Neuronal stem cell (in vitro differentiated cells): ENCODE measurements at regions not wholly inside any gene's neighbourhood (a gene's known extent, or its start where the extent isn't known, plus 50 kb on each side); places are given as distances from the start of the nearest gene placed in this dataset.
A peak's percentile ranks its signal among the peaks of the same experiment; 100 is the strongest.
"Not testable (repeated sequence)": the region's sequence is repeated elsewhere in the genome, so short reads cannot be mapped to it uniquely, and the experiment has no call there.

Experiments used
- DNase-seq: peaks from one replicate; pipeline ENCODE4 v3.0.0-alpha.2; 2013; ENCODE audit warnings: low spot score
- H2AFZ ChIP-seq: one replicate; pipeline ENCODE4 v1.6.1; 2013; ENCODE audit warnings: mild to moderate bottlenecking, low read length, inconsistent platforms
- H2AK5ac ChIP-seq: 2 replicates; pipeline ENCODE4 v1.6.1; 2013; ENCODE audit warnings: low read depth, mild to moderate bottlenecking, inconsistent platforms, low read length, moderate library complexity, mixed read lengths
- H2BK120ac ChIP-seq: 2 replicates; pipeline ENCODE4 v1.6.1; 2013; ENCODE audit warnings: low read depth, mild to moderate bottlenecking, inconsistent platforms, low read length, moderate library complexity, mixed read lengths
- H2BK12ac ChIP-seq: one replicate; pipeline ENCODE4 v1.6.1; 2013; ENCODE audit warnings: low read length, inconsistent platforms
- H2BK15ac ChIP-seq: 2 replicates; pipeline ENCODE4 v1.6.1; 2013; ENCODE audit warnings: mild to moderate bottlenecking, low read length, inconsistent platforms, mixed read lengths
- H2BK5ac ChIP-seq: one replicate; pipeline ENCODE4 v1.6.1; 2013; ENCODE audit warnings: inconsistent platforms, mild to moderate bottlenecking, low read length, moderate library complexity
- H3K14ac ChIP-seq: one replicate; pipeline ENCODE4 v1.6.1; 2013; ENCODE audit warnings: low read length, inconsistent platforms
- H3K18ac ChIP-seq: 2 replicates; pipeline ENCODE4 v1.6.1; 2013; ENCODE audit warnings: low read length, inconsistent platforms
- H3K23ac ChIP-seq: 2 replicates; pipeline ENCODE4 v1.6.1; 2013; ENCODE audit warnings: low read depth, mild to moderate bottlenecking, mixed read lengths, low read length, inconsistent platforms; ENCODE audit not compliant: poor library complexity
- H3K27ac ChIP-seq: replicated peaks from 3 replicates; pipeline ENCODE4 v1.5.1; 2013; ENCODE audit warnings: low read length, inconsistent platforms
- H3K27me3 ChIP-seq, 3 experiments: 2 replicates each; pipeline ENCODE4 v1.6.1; 2013; ENCODE audit warnings: low read length in 3 of 3, mild to moderate bottlenecking in 2 of 3, inconsistent platforms in 1 of 3, low read depth in 1 of 3, mixed read lengths in 1 of 3, moderate library complexity in 1 of 3; ENCODE audit not compliant: control insufficient read depth in 3 of 3, insufficient read depth in 3 of 3
- H3K36me3 ChIP-seq, 2 donors: replicated peaks in 1 of 2; 2 replicates each; pipeline ENCODE4 v1.6.1; 2013; ENCODE audit warnings: low read length in 2 of 2; ENCODE audit not compliant: control insufficient read depth in 2 of 2, insufficient read depth in 2 of 2
- H3K4ac ChIP-seq: 2 replicates; pipeline ENCODE4 v1.6.1; 2013; ENCODE audit warnings: inconsistent platforms, mild to moderate bottlenecking, low read length, moderate library complexity
- H3K4me1 ChIP-seq, 2 donors: 1 replicate in 1 of 2; 2 replicates in 1 of 2; pipeline ENCODE4 v1.6.1; 2013; ENCODE audit warnings: low read length in 2 of 2, low read depth in 1 of 2; ENCODE audit not compliant: control insufficient read depth in 2 of 2, insufficient read depth in 1 of 2
- H3K4me2 ChIP-seq: one replicate; pipeline ENCODE4 v1.6.1; 2013; ENCODE audit warnings: mild to moderate bottlenecking, low read length, inconsistent platforms; ENCODE audit not compliant: insufficient read depth, poor library complexity, severe bottlenecking
- H3K4me3 ChIP-seq, 2 donors: 2 replicates each; pipeline ENCODE4 v1.5.1; 2013; ENCODE audit warnings: low read length in 2 of 2, mild to moderate bottlenecking in 2 of 2, inconsistent platforms in 1 of 2, moderate library complexity in 1 of 2
- H3K79me1 ChIP-seq: one replicate; pipeline ENCODE4 v1.6.1; 2013; ENCODE audit warnings: low read depth, mild to moderate bottlenecking, inconsistent platforms, low read length, moderate library complexity
- H3K9ac ChIP-seq: one replicate; pipeline ENCODE4 v1.6.1; 2013; ENCODE audit warnings: mild to moderate bottlenecking, low read depth, low read length, inconsistent platforms; ENCODE audit not compliant: poor library complexity
- H3K9me3 ChIP-seq, 2 donors: replicated peaks in 1 of 2; 2 replicates each; pipeline versions ENCODE3 to v1.6.1; 2013; ENCODE audit warnings: low read length in 2 of 2, mild to moderate bottlenecking in 2 of 2, inconsistent platforms in 1 of 2, low read depth in 1 of 2, mixed read lengths in 1 of 2, moderate library complexity in 1 of 2; ENCODE audit not compliant: control insufficient read depth in 2 of 2, insufficient read depth in 1 of 2
- H4K8ac ChIP-seq: one replicate; pipeline ENCODE4 v1.6.1; 2013; ENCODE audit warnings: low read depth, mild to moderate bottlenecking, inconsistent platforms, low read length, moderate library complexity
- H4K91ac ChIP-seq: one replicate; pipeline ENCODE4 v1.6.1; 2013; ENCODE audit warnings: low read length, low read depth, mild to moderate bottlenecking, inconsistent platforms; ENCODE audit not compliant: poor library complexity
- WGBS, 2 donors: extraction: QIAGEN DNeasy Blood & Tissue Kit; methylation state at CpG; one replicate each; pipeline ENCODE4 v1.1.7; 2013; ENCODE audit warnings: missing lambda C conversion rate in 2 of 2, mixed read lengths in 1 of 2; ENCODE audit not compliant: insufficient read length in 2 of 2, insufficient replicate concordance in 1 of 2; ENCODE audit errors: extremely low coverage in 2 of 2; 5-methylcytosine and 5-hydroxymethylcytosine counted together

DNA sequence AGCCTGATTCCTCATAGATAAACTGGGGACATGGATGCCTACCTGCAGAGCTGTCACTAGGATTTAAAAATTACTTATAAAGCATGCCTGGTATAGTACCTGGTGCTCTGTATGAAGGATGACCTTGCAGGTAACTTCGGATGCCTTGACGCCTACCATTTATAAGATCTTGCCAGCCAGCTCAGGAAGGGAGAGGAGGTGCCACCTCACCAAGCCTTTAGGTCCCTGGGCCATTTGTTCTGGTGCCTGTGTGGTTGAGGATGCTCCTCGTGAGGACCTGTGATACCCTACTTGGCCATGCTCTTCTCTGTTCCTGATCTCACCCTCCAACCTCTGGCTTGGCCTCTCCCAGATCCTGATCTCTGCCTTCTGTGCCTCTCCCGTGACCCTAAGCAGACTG lies 85.2 kb downstream of the FDX1 start:
- no peak overlapping the region for H3K27ac ChIP-seq
- no peak overlapping the region for H3K14ac ChIP-seq
- H3K9ac ChIP-seq: no peak overlapping the region
- H3K4me1 ChIP-seq: no peaks in the 10 kb centered on the region
- no peak for DNase-seq
- H3K27me3 ChIP-seq: no peaks in the 10 kb centered on the region
- no peak overlapping the region for H4K91ac ChIP-seq
- H3K9me3 ChIP-seq: no peaks in the 10 kb centered on the region
- H2BK120ac ChIP-seq: no peak overlapping the region
- no peaks in the 10 kb centered on the region for H3K79me1 ChIP-seq
- no peak overlapping the region for H3K4me2 ChIP-seq
- no peak overlapping the region for H2AK5ac ChIP-seq
- H3K23ac ChIP-seq: no peak overlapping the region
- peak overlapping the region; percentile 19 for H3K18ac ChIP-seq
- no peak overlapping the region for H3K4me3 ChIP-seq
- H2AFZ ChIP-seq: no peak overlapping the region
- H2BK5ac ChIP-seq: no peak overlapping the region
- H3K36me3 ChIP-seq: no peaks in the 10 kb centered on the region
- no peak overlapping the region for H3K4ac ChIP-seq
- WGBS, 2 donors: no CpG with 5 or more reads among the region's 4 CpGs
- no peak overlapping the region for H4K8ac ChIP-seq
- no peak overlapping the region for H2BK12ac ChIP-seq
- H2BK15ac ChIP-seq: no peak overlapping the region

DNA sequence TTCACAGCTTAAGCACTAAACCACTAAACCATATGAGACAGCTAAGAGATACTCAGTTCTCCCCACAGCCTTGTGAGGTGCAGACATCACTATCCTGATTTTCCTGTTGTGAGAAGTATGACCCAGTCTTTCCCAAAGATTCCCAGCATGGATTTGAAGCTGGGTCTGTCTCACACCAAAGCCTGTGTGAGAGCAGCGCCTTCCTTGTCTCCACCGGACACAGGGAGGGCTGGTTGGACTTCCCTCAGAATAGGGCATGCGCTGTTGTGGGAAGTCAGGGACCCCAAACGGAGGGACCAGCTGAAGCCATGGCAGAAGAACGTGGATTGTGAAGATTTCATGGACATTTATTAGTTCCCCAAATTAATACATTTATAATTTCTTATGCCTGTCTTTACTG lies 87.6 kb downstream of the FDX1 start:
- not testable (repeated sequence) for H3K36me3 ChIP-seq, H2BK5ac ChIP-seq, H3K4me1 ChIP-seq, DNase-seq, H3K9me3 ChIP-seq, H3K79me1 ChIP-seq, H3K4me3 ChIP-seq, H4K8ac ChIP-seq, H3K9ac ChIP-seq, H3K4ac ChIP-seq, H4K91ac ChIP-seq, H3K23ac ChIP-seq, H3K14ac ChIP-seq, H3K4me2 ChIP-seq, H2BK12ac ChIP-seq, H2AFZ ChIP-seq, H3K27ac ChIP-seq, H3K27me3 ChIP-seq, H2AK5ac ChIP-seq, H2BK15ac ChIP-seq, H2BK120ac ChIP-seq, H3K18ac ChIP-seq
- whole genome bisulfite sequencing, 2 donors: no CpG with 5 or more reads among the region's 5 CpGs

- Histone ChIP-seq H3K4ac (no peak overlapping the region), H3K9me3 (no peaks in the 10 kb centered on the region), H2AFZ (no peak overlapping the region), H2BK12ac (no peak overlapping the region), H3K4me3 (no peak overlapping the region), H3K14ac (no peak overlapping the region), H2BK120ac (no peak overlapping the region), H3K79me1 (no peaks in the 10 kb centered on the region), H2AK5ac (no peak overlapping the region), H4K91ac (no peak overlapping the region), H3K18ac (no peak overlapping the region), H3K4me2 (no peak overlapping the region), H2BK15ac (no peak overlapping the region), H3K4me1 (no peaks in the 10 kb centered on the region), H3K9ac (no peak overlapping the region), H3K27me3 (no peaks in the 10 kb centered on the region), H3K27ac (no peak overlapping the region), H3K36me3 (no peaks in the 10 kb centered on the region), H2BK5ac (no peak overlapping the region), H3K23ac (no peak overlapping the region), H4K8ac (no peak overlapping the region)
- no peak for DNase-seq
- WGBS, 2 donors: no CpG with 5 or more reads among the region's 5 CpGs
Observed at GRCh38 chr11:110518809-110519514, 89.2 kb downstream of the FDX1 start.

DNA sequence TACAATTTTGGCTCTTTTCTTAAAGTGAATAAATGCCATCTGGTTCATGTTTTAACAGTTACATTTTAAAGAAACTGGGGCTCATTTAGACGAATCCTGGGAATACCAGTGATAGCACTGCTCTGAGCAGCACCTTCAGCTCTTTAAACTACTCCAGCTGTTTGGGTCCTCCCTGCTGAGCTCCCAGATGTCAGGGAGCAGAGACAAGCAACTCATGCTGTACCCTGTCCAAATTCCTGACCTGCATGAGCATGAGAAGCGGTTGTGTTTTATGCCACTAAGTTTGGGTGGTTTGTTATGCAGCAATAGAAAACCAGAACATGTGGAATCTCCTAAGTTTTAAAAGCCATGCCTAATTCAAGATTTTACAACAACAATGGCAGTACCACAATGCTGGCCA lies 90.0 kb downstream of the FDX1 start:
- Histone ChIP-seq H3K4me3 (no peak overlapping the region), H3K36me3 (no peaks in the 10 kb centered on the region), H3K27me3 (no peaks in the 10 kb centered on the region), H3K9me3 (no peaks in the 10 kb centered on the region), H2AFZ (no peak overlapping the region), H2AK5ac (no peak overlapping the region), H3K14ac (no peak overlapping the region), H3K4me1 (no peaks in the 10 kb centered on the region), H2BK5ac (no peak overlapping the region), H2BK12ac (no peak overlapping the region), H3K27ac (no peak overlapping the region), H2BK15ac (no peak overlapping the region), H3K4ac (no peak overlapping the region), H2BK120ac (no peak overlapping the region), H4K91ac (no peak overlapping the region), H4K8ac (no peak overlapping the region), H3K79me1 (no peaks in the 10 kb centered on the region), H3K18ac (no peak overlapping the region), H3K9ac (no peak overlapping the region), H3K23ac (no peak overlapping the region), H3K4me2 (no peak overlapping the region)
- DNase-seq: no peak
- no CpG with 5 or more reads among the region's 2 CpGs for WGBS, 2 donors
